Liver (tissue), 3 donors: ENCODE measurements at regions not wholly inside any gene's neighbourhood (a gene's known extent, or its start where the extent isn't known, plus 50 kb on each side); places are given as distances from the start of the nearest gene placed in this dataset.

Source experiments
- EGR1 ChIP-seq, 2 donors: IDR thresholded peaks; 2 replicates each; pipeline ENCODE4 v1.6.1; 2016 to 2018; ENCODE audit warnings: antibody characterized with exemption in 2 of 2, low read depth in 2 of 2
- HNF4A ChIP-seq, 2 donors: conservative IDR thresholded peaks; 2 replicates each; pipeline ENCODE4 v1.6.1; 2016; ENCODE audit warnings: antibody characterized with exemption in 2 of 2, mild to moderate bottlenecking in 2 of 2
- HNF4G ChIP-seq: IDR thresholded peaks from 2 replicates; pipeline ENCODE4 v1.6.1; 2016; ENCODE audit warnings: antibody characterized with exemption
- JUND ChIP-seq, 2 donors: IDR thresholded peaks; 2 replicates each; pipeline ENCODE4 v1.6.1; 2016; ENCODE audit warnings: antibody characterized with exemption in 2 of 2
- RAD21 ChIP-seq, 2 donors: IDR thresholded peaks; 2 replicates each; pipeline ENCODE4 v1.6.1; 2016; ENCODE audit warnings: antibody characterized with exemption in 2 of 2, mild to moderate bottlenecking in 2 of 2
- TAF1 ChIP-seq: conservative IDR thresholded peaks from 2 replicates; pipeline ENCODE4 v1.6.1; 2016; ENCODE audit warnings: antibody characterized with exemption, mild to moderate bottlenecking
- YY1 ChIP-seq: IDR thresholded peaks from 2 replicates; pipeline ENCODE4 v1.6.1; 2016; ENCODE audit warnings: antibody characterized with exemption, mild to moderate bottlenecking
- TF ChIP-seq, protein P1 (sequence below): IDR thresholded peaks from 2 replicates; pipeline ENCODE4 v1.6.1; 2016; ENCODE audit warnings: antibody characterized with exemption, mild to moderate bottlenecking
- TF ChIP-seq, protein P2 (sequence below): fragments of 150-350 bp; IDR thresholded peaks from 2 replicates; pipeline ENCODE4 v1.5.1; 2017; ENCODE audit warnings: improper control_type of control experiment, low read depth, low read length; ENCODE audit not compliant: missing input control
- TF ChIP-seq, protein P3 (sequence below): IDR thresholded peaks from 2 replicates; pipeline ENCODE4 v1.6.1; 2016; ENCODE audit warnings: antibody characterized with exemption
- donor health status: healthy.
- donor health status: healthy.

DNA sequence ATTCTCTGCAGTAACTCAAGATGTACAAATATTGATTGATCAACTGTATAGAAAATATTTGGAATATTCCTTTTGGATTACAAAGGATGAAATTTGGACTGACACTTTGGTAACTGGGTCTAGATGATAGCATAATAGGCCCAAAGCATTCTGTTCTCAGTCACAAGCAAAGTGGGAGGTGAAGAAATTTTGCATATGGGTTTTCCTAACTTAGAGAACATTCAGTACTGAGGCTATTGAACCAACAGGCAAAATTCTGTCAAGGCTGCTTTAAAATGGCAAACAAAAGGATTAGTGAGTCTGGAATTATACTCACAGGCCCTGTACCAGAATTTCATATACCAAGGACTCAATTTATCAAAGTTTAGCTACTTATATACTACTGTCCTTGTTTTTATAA lies 1020.6 kb downstream of the TLE4 start:
- TF ChIP-seq HNF4G (no peak), YY1 (no peak), TAF1 (no peak), EGR1 (IDR thresholded peaks at IDR 0.05; ENCODE audit: low read depth in 2 of 2) (no peak), HNF4A (conservative IDR thresholded peaks at IDR 0.05) (no peak), JUND (IDR thresholded peaks at IDR 0.05) (no peak), RAD21 (IDR thresholded peaks at IDR 0.05) (no peak)
- TF ChIP-seq, protein P1, sequence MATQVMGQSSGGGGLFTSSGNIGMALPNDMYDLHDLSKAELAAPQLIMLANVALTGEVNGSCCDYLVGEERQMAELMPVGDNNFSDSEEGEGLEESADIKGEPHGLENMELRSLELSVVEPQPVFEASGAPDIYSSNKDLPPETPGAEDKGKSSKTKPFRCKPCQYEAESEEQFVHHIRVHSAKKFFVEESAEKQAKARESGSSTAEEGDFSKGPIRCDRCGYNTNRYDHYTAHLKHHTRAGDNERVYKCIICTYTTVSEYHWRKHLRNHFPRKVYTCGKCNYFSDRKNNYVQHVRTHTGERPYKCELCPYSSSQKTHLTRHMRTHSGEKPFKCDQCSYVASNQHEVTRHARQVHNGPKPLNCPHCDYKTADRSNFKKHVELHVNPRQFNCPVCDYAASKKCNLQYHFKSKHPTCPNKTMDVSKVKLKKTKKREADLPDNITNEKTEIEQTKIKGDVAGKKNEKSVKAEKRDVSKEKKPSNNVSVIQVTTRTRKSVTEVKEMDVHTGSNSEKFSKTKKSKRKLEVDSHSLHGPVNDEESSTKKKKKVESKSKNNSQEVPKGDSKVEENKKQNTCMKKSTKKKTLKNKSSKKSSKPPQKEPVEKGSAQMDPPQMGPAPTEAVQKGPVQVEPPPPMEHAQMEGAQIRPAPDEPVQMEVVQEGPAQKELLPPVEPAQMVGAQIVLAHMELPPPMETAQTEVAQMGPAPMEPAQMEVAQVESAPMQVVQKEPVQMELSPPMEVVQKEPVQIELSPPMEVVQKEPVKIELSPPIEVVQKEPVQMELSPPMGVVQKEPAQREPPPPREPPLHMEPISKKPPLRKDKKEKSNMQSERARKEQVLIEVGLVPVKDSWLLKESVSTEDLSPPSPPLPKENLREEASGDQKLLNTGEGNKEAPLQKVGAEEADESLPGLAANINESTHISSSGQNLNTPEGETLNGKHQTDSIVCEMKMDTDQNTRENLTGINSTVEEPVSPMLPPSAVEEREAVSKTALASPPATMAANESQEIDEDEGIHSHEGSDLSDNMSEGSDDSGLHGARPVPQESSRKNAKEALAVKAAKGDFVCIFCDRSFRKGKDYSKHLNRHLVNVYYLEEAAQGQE, result no peak
- TF ChIP-seq, protein P2, sequence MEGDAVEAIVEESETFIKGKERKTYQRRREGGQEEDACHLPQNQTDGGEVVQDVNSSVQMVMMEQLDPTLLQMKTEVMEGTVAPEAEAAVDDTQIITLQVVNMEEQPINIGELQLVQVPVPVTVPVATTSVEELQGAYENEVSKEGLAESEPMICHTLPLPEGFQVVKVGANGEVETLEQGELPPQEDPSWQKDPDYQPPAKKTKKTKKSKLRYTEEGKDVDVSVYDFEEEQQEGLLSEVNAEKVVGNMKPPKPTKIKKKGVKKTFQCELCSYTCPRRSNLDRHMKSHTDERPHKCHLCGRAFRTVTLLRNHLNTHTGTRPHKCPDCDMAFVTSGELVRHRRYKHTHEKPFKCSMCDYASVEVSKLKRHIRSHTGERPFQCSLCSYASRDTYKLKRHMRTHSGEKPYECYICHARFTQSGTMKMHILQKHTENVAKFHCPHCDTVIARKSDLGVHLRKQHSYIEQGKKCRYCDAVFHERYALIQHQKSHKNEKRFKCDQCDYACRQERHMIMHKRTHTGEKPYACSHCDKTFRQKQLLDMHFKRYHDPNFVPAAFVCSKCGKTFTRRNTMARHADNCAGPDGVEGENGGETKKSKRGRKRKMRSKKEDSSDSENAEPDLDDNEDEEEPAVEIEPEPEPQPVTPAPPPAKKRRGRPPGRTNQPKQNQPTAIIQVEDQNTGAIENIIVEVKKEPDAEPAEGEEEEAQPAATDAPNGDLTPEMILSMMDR, result no peak
- TF ChIP-seq, protein P3, sequence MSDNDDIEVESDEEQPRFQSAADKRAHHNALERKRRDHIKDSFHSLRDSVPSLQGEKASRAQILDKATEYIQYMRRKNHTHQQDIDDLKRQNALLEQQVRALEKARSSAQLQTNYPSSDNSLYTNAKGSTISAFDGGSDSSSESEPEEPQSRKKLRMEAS, result no peak
